ENCODE measurements at regions not wholly inside any gene's neighbourhood (a gene's known extent, or its start where the extent isn't known, plus 50 kb on each side); places are given as distances from the start of the nearest gene placed in this dataset.
A peak's percentile ranks its signal among the peaks of the same experiment; 100 is the strongest.

DNA sequence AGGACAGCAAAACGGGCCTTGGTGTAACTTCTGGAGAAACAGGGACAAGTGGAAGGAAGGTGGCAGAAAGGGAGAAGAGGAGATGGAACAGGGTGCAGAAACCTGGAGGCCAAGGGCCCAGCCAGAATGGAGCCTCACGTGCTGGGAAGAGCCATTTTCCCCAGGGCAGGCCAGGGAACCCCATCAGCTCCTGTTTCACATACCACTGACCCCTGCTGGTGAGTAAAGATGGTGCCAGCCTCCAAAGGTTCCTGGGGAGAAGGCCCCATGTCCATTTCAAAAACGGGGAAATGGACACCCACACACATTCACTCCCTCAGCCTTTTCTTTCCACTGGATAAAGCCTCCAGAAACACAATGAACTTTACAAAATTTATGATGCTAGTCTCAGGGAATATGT, 57.6 kb upstream of the JUN start:
- no peaks in the 10 kb centered on the region for H3K27me3 ChIP-seq
- ATAC-seq: peak; percentile 68 to 74 (median 72)
- H3K27ac ChIP-seq: no peak overlapping the region
- no peaks in the 10 kb centered on the region for H3K36me3 ChIP-seq
- TF ChIP-seq, protein P1, sequence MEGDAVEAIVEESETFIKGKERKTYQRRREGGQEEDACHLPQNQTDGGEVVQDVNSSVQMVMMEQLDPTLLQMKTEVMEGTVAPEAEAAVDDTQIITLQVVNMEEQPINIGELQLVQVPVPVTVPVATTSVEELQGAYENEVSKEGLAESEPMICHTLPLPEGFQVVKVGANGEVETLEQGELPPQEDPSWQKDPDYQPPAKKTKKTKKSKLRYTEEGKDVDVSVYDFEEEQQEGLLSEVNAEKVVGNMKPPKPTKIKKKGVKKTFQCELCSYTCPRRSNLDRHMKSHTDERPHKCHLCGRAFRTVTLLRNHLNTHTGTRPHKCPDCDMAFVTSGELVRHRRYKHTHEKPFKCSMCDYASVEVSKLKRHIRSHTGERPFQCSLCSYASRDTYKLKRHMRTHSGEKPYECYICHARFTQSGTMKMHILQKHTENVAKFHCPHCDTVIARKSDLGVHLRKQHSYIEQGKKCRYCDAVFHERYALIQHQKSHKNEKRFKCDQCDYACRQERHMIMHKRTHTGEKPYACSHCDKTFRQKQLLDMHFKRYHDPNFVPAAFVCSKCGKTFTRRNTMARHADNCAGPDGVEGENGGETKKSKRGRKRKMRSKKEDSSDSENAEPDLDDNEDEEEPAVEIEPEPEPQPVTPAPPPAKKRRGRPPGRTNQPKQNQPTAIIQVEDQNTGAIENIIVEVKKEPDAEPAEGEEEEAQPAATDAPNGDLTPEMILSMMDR (IDR thresholded peaks at IDR 0.05): peak; percentile 34 to 53 (median 39)
- no peak for TF ChIP-seq POLR2A (IDR thresholded peaks at IDR 0.05)
- 72% methylated on average over 3 of the region's 3 CpGs for WGBS (ENCODE audit: insufficient coverage, low coverage, low lambda C conversion rate, missing lambda C conversion rate)
- peak in 1 of 3 donors; percentile 26 for DNase-seq
- H3K4me3 ChIP-seq: no peak overlapping the region
- H3K4me1 ChIP-seq: no peaks in the 10 kb centered on the region
- H3K9me3 ChIP-seq: no peaks in the 10 kb centered on the region
- intact Hi-C loops (cut with DNase I): no loop called here

DNA sequence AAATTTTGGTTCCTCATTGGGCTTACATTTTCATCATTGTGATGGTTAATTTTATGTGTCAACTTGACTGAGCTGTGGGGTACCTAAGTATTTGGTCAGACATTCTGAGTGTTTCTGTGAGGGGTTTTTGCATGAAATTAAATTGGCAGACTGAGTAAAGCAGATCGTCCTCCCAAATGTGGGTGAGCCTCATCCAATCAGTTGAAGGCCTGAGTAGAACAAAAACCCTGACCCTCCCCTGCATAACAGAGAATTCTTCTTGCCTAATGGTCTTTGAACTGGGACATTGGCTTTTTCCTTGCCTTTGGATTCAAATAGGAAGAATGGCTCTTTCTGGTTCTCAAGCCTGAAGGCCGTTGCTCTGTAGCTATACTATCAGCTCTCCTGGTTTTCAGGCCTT, 59.1 kb upstream of the JUN start:
- H3K4me3 ChIP-seq: no peak overlapping the region
- intact Hi-C loops (cut with DNase I): no loop called here
- 92% methylated on average over 2 of the region's 2 CpGs for WGBS (ENCODE audit: insufficient coverage, low coverage, low lambda C conversion rate, missing lambda C conversion rate)
- no peak for TF ChIP-seq POLR2A (IDR thresholded peaks at IDR 0.05)
- TF ChIP-seq, protein P1 (IDR thresholded peaks at IDR 0.05): no peak
- no peaks in the 10 kb centered on the region for H3K36me3 ChIP-seq
- H3K27me3 ChIP-seq: no peaks in the 10 kb centered on the region
- no peak overlapping the region for H3K27ac ChIP-seq
- ATAC-seq: no peak
- no peaks in the 10 kb centered on the region for H3K9me3 ChIP-seq
- no peak for DNase-seq
- no peaks in the 10 kb centered on the region for H3K4me1 ChIP-seq

DNA sequence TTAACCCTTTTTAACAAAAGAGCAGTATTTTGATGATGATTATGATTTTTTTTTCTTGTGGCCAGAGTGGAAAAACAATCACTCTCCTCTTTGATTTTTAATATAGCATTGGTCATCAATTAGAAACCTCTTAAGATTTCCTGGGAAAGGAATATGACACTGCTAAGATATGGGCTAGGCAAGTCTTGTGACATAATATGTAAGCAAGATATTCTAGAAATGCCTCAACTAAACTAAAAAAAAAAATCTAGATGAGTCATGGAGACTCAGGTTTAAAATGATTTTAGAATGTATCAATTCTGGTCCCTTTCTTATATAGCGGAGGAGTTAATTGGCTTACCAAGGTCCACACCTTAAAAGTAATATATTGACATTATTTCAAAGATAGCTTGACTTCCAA, 60.3 kb upstream of the JUN start:
- Histone ChIP-seq H3K9me3 (no peaks in the 10 kb centered on the region), H3K27me3 (no peaks in the 10 kb centered on the region), H3K4me3 (no peak overlapping the region), H3K27ac (no peak overlapping the region), H3K4me1 (no peaks in the 10 kb centered on the region), H3K36me3 (no peaks in the 10 kb centered on the region)
- WGBS (ENCODE audit: insufficient coverage, low coverage, low lambda C conversion rate, missing lambda C conversion rate): 92% methylated on average over 1 of the region's 1 CpG
- ATAC-seq (no peak), DNase-seq (no peak)
- intact Hi-C loops (cut with DNase I): no loop called here
- TF ChIP-seq, protein P1 (IDR thresholded peaks at IDR 0.05): no peak
- no peak for TF ChIP-seq POLR2A (IDR thresholded peaks at IDR 0.05)

DNA sequence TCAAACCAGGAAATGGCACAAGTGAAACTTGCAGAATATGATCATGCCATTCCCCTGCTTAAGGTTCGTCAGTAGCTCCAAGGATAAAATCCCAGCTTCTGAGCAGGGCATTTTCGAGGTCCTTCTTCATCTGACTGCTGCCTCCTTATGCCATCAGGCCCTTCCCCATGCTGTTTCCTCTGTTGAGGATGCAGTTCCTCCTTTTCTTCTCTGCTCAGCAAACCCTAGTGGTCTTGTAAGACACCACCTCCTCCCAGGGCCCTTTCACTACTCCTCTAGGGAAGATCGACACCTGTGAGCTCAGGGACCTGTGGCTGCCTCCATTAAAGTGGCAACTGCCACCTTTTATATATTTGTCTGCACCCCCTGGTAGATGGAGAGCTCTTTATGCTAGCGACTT, 62.1 kb upstream of the JUN start:
- H3K27ac ChIP-seq: no peak overlapping the region
- whole genome bisulfite sequencing (ENCODE audit: insufficient coverage, low coverage, low lambda C conversion rate, missing lambda C conversion rate): 76% methylated on average over 4 of the region's 4 CpGs
- no peaks in the 10 kb centered on the region for H3K36me3 ChIP-seq
- no peaks in the 10 kb centered on the region for H3K27me3 ChIP-seq
- DNase-seq (no peak), ATAC-seq (no peak)
- intact Hi-C loops (cut with DNase I): no loop called here
- no peak overlapping the region for H3K4me3 ChIP-seq
- no peaks in the 10 kb centered on the region for H3K4me1 ChIP-seq
- TF ChIP-seq POLR2A (IDR thresholded peaks at IDR 0.05): no peak
- TF ChIP-seq, protein P1 (IDR thresholded peaks at IDR 0.05): no peak
- no peaks in the 10 kb centered on the region for H3K9me3 ChIP-seq

DNA sequence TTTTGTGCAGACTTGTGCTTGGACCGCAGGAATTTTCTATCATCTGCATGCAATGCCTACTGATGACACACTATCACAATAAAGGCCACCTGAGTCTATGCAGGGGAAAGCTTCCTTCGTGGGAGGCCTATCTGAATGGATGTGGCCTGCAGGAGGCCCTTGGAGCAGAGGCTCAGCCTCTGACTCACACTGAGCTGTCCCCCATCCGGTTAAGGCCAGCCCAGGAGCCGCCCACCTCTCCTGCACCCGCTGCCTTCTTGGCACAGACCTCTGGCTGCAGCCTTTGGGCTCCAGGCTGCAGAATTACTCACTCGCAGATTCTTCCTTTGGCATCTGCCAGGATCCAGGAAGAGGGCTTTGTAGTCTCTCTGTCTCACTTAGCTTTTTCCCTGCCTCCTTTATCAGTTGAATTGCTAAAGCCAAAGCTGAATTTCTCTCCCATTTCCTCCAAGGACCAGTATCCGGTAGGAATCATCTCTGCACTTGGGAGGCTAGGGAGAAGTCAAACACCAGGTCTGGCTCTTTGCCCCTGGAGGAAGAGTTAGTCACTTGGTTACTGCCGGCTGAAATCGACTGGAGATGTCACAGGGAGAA, 65.1 kb upstream of the JUN start:
- no peak for TF ChIP-seq POLR2A (IDR thresholded peaks at IDR 0.05)
- TF ChIP-seq, protein P1 (IDR thresholded peaks at IDR 0.05): no peak
- H3K27ac ChIP-seq: no peak overlapping the region

More for the DNA sequence above, 65.1 kb upstream of the JUN start:
- ATAC-seq (peak; percentile 66 to 95 (median 78)), DNase-seq (peak in 1 of 3 donors; percentile 64)
- Histone ChIP-seq H3K36me3 (no peaks in the 10 kb centered on the region), H3K9me3 (no peaks in the 10 kb centered on the region), H3K4me3 (no peak overlapping the region), H3K27me3 (no peaks in the 10 kb centered on the region), H3K4me1 (no peaks in the 10 kb centered on the region)
- 76% methylated on average over 3 of the region's 9 CpGs for WGBS (ENCODE audit: insufficient coverage, low coverage, low lambda C conversion rate, missing lambda C conversion rate)
- intact Hi-C loops (cut with DNase I): no loop called here
